Kidney tubule cell (primary cell): ENCODE measurements at regions not wholly inside any gene's neighbourhood (a gene's known extent, or its start where the extent isn't known, plus 50 kb on each side); places are given as distances from the start of the nearest gene placed in this dataset.
"Not testable (repeated sequence)": the region's sequence is repeated elsewhere in the genome, so short reads cannot be mapped to it uniquely, and the experiment has no call there.

ENCODE experiments used
- DNase-seq: peaks from one replicate; pipeline ENCODE4 v3.0.0-alpha.2; 2018; ENCODE audit warnings: low spot score

- DNase-seq = no peak
Measured at GRCh38 chrX:18003876-18004275, 142.8 kb upstream of the RAI2 start.

GRCh38 chrX:18002791-18003190, 141.7 kb upstream of the RAI2 start:
- DNase-seq = no peak

- no peak for DNase-seq
Measured at GRCh38 chrX:17994429-17994828, 133.3 kb upstream of the RAI2 start.

DNA sequence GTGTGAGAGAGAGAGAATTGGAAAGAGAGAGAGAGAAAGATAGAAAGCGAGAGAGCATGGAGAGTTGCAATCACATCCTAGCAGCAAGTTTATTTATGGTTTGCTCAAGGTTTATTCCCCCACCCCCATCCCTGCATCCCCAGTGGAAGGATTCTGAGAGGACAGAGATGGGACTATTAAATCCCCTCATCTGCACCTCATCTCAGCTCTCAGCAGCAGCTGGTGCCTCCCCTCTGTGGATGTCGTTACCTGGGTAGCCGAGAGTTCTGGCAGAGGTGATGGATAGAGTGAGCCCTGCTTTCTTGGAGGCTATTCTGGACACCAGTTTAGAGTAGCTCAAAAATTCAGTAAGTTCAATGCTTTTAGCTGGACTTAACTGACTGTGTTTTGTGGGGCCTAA, 132.0 kb upstream of the RAI2 start:
- DNase-seq = no peak

DNA sequence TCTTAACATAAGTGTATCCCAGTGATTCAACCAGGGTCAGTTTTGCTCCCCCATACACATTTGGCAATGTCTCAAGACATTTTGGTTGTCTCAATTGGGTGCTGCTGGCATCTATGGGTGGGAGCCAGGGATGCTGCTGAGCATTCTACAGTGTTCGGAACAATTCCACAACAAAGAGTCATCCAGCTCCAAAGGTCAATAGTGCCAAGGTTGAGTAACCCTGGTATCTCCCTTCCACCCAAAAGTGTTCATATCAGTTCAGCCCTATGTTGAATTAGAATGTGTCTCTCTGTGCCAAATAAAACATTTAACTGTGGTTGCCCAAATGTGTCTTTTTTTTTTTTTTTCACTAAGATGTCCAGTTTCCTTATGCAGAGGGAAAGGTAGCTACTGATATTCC, 129.4 kb upstream of the RAI2 start:
- peak; percentile 46 for DNase-seq

DNA sequence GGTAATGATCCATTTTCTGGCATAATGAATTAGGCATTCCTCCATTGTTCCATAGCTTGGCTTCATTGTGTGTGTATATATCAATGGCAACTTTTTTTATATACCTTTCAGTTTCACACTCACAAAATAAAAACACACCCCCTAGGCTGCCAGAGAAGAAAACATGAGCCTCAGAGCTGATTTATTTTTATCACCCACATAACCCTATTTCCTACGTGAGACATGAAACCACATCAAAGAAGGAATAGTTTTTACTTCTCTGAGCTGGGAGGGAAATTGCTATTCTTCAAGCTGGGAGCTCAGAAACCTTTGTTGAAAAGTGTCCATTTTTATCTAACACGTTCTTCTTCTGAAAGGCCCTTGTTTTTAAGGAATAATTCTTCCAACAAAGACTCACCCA, 126.7 kb upstream of the RAI2 start:
- no peak for DNase-seq

DNA sequence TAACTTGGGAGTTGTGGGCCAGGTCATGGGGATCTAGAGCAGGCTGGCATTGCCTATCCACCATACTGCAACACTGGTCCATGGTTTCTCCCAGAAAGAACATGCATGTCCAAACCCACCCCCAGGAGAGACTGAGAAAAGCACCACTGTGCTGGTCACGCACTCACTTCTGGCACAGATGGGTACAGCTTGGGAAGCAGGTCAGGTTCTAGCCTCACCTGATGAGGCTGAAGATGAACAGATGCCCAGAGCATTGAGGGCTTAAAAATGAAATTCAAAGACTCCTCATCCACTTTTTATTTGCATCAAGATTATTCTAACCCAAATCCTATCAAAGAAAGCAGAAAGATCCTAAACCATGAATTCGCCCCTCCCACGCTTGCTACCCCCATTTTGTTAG, 125.9 kb upstream of the RAI2 start:
- DNase-seq = no peak

DNA sequence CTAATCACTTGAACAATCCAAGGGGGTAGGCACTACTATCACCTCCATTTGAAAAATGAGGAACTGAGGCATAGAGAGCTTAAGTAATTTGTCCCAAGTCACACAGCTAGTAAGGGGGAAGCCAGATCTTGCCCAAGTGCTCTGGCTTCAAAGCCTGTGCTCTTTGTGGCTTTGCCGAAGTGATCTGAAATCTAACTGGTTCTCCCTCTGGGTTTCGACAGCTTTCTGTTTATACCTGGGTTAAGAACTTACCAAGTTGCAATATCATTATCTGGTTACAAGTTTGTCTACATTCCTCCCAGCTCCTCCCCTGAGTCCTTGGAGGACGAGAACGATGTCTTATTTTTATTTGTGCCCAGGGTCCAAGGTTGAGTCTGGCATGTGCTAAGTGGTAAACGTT, 125.3 kb upstream of the RAI2 start:
- no peak for DNase-seq

GRCh38 chrX:17984415-17984814, 123.3 kb upstream of the RAI2 start:
- no peak for DNase-seq

DNA sequence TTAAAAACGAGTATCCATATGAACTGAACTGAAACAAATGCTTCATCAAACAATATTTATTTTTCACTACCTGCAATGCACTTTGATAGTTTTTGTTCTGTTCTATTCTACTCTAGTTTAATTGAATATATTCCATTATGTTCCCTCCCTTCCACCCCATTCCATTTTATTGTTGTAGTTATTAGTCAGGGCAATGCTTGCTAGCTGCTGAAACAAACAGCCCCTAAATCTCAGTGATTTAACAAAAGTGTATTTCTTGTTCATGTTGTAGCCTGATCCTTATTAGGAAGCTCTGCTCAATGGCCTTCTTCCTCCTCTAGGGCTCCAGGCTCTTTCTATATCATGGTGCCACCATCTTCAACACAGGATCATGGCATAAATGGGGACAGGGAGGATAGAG, 122.3 kb upstream of the RAI2 start:
- DNase-seq = no peak

- no peak for DNase-seq
Measured at GRCh38 chrX:17977696-17978095, 116.6 kb upstream of the RAI2 start.

GRCh38 chrX:17976955-17977354, 115.9 kb upstream of the RAI2 start:
- DNase-seq = no peak

DNA sequence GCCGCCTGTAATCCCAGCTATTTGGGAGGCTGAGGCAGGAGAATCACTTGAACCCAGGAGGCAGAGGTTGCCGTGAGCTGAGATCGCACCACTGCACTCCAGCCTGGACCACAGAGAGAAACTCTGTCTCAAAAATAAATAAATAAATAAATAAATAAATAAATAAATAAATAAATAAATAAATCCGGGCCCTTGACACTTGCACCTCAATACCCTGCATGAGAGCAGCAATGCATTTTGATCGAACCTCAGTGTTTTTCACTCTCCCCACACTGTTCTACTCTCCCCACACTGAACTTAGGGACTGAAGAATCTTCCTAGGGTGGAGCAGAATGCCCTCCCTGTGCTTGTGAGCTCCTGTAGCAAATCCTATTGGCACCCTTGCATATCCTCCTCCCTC, 114.3 kb upstream of the RAI2 start:
- DNase-seq = not testable (repeated sequence)

DNA sequence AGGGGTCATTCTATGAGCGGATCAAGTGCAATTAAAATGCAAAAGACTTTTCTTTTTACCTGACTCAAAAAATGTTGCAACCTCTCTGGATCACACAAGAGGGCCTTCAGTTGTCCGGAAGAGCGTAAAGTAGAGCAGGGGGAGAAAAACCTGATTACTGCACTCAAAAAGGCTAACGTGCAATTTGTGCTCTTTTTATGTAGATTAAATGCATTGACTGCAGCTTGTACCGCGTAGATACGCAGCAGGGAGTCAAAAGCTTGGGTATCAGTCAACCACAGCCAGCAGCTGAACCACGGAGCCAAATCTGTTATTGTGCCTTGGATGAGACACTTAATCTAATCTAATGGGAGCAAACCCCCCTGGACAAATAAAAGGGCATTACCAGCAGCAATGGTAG, 107.3 kb upstream of the RAI2 start:
- no peak for DNase-seq

DNA sequence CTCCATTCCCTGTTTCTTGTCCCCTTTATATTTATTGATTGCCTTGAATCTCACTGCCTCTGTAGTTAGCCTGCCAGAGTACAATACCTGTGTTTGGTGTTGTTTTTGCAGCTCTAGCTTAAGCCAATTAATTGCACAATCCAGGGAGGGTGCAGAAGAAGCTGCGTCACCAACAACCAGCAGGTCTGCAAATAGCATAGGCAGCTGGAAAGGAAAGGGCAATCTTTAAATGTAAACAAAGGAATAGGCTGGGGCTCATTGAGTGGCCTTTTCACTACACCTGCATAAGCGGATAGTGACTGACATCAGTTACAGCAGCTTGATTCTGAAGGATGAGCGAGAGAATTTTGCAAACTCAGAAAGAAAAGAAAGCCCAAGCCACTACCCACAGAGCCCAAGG, 106.8 kb upstream of the RAI2 start:
- no peak for DNase-seq

DNA sequence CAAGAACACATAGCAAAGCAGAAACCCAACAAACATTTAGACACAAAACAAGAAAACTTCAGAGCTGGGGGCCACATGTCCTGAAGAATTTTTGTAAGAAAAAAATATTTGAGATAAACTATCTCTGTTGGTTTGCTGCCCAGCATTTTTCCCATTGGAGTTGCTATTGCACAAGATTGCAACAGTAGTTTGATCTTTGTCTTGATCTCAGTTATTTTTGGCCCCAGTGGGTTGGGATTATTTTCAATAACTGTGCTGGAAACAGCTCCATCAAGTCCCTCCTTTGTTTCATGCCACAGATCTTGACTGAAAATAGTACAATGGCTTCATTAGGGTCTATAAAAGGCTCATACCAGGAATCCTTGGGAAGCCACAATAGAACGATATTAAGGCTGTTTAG, 103.8 kb upstream of the RAI2 start:
- no peak for DNase-seq

DNA sequence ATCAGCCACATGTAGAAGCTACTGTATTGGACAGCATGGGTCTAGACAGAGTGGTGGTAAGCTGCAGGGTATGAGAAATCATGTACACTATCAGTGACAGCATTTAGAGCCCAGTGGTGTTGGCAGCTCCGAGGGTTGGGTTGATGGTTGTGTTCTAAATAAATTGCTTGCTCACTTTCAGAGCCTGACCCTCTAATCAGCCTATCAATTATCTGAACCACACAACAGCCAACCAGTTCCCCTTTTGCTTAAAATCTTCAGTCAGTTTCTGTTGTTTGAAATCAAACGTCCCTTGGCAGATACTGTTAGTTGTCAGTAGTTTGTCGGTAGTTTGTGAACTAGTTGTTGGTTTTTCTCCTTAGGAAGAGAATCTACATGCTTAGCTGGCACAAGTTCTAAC, 99.8 kb upstream of the RAI2 start:
- no peak for DNase-seq

DNA sequence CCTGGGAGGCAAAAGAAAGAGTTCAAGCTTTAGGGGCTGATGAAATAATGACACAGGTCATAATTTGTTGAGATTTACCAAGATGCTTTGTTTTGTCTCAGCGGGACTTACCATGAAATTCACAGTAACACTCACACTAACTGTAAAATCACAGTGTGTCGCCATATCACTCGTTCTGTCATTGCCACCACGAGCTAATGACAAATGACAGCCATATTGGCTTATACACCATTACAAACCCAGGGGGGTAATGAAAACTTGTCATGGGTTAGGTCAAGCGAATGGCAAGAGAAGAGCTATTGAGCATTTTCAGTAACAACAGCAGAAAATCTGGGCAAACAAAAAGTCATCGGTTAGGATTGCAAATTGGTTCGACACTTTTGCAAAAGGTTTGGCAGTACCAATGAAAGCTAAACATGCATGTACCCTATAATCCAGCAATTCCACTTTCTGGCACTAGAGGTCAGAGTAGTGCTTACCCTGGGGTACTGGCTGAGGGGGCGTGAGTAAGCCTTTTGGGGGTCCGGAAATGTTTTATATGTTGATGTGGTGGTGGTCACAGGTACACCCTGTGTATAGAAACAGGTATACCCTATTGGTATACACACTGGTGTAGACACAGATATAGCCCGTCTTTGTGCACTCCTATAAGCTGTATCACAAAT, 83.9 kb upstream of the RAI2 start:
- DNase-seq = no peak

- not testable (repeated sequence) for DNase-seq
Measured at GRCh38 chrX:17941171-17941570, 80.1 kb upstream of the RAI2 start.

GRCh38 chrX:17939724-17940123, 78.6 kb upstream of the RAI2 start:
- DNase-seq = no peak

GRCh38 chrX:17933856-17934255, 72.8 kb upstream of the RAI2 start:
- DNase-seq = peak; percentile 18

DNA sequence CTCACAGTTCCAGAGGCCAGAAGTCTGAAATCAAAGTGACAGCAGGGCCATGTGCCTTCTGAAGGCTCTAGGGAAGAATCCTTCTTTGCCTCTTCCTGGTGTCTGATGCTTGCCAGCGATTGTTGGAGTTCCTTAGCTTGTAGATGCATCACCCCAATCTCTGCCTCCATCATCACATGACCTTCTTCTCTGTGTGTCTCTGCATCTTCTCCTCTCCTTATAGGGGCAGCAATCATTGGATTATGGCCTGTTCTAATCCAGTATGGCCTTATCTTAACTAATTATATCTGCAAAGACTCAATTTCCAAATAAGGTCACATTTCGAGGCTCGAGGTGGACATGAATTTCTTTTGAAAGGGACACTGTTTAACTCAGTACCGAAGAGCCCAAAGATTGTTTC, 71.7 kb upstream of the RAI2 start:
- no peak for DNase-seq

- DNase-seq = no peak
Measured at GRCh38 chrX:17931855-17932254, 70.8 kb upstream of the RAI2 start.

GRCh38 chrX:17930850-17931249, 69.8 kb upstream of the RAI2 start:
- no peak for DNase-seq

GRCh38 chrX:17923546-17923945, 62.4 kb upstream of the RAI2 start:
- no peak for DNase-seq
